ENCODE measurements at regions not wholly inside any gene's neighbourhood (a gene's known extent, or its start where the extent isn't known, plus 50 kb on each side); places are given as distances from the start of the nearest gene placed in this dataset.

DNA sequence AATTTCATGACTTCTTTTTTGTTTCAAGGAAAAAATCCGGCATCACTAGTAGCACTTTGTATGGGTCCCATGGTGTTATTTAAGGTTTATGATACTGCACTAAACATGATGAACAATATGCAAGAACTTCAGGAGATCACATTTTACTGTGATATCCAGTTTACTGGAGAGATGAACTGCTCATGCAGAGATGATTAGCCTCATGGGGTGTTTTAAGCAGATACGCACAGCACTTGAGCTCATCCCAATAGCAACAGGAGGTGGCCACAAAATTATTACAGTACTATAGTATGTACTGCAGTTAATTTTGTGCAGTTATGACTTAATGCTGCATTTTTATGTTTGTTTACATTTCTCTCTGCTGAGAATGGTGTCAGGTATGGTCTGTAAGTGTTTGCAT lies 303.7 kb upstream of the PCDH15 start:
- no peak for DNase-seq (ENCODE audit: low spot score in 2 of 2)
- Histone ChIP-seq H3K9me3 (no peaks in the 10 kb centered on the region), H3K4me3 (no peak overlapping the region), H3K27ac (no peak overlapping the region), H3K36me3 (no peaks in the 10 kb centered on the region), H3K4me1 (no peaks in the 10 kb centered on the region), H3K27me3 (no peaks in the 10 kb centered on the region)
- WGBS, 2 donors, result 76 to 80% methylated on average over 2 of the region's 2 CpGs
- TF ChIP-seq CTCF (IDR thresholded peaks at IDR 0.05) (no peak), POLR2A (IDR thresholded peaks at IDR 0.05) (no peak), EP300 (IDR thresholded peaks at IDR 0.05) (no peak)

DNA sequence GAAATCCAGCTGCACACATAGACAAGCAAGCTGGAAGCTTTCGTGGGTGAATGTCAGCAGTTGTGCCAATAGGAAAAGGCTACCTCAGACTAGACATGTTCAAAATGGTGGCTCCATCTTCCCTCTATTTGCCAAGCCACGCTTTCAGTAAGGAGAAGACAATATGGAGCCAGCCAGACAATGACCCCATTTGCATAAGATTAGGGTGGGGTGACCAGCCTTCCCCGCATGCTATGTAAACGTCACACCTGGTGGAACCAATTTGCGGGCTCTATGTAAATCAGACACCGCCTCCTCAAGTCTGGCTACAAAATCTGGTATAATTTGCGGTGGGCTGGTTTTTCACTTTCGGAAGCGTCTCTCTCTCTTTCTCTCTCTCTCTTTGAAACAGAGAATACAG lies 297.4 kb upstream of the PCDH15 start:
- no peak for DNase-seq (ENCODE audit: low spot score in 2 of 2)
- WGBS, 2 donors, result 91 to 92% methylated on average over 9 of the region's 9 CpGs
- H3K27me3 ChIP-seq, result no peaks in the 10 kb centered on the region
- H3K4me1 ChIP-seq, result no peaks in the 10 kb centered on the region
- H3K27ac ChIP-seq, result no peak overlapping the region
- no peak overlapping the region for H3K4me3 ChIP-seq
- H3K36me3 ChIP-seq, result no peaks in the 10 kb centered on the region
- no peaks in the 10 kb centered on the region for H3K9me3 ChIP-seq
- TF ChIP-seq POLR2A (IDR thresholded peaks at IDR 0.05) (no peak), CTCF (IDR thresholded peaks at IDR 0.05) (no peak), EP300 (IDR thresholded peaks at IDR 0.05) (no peak)

DNA sequence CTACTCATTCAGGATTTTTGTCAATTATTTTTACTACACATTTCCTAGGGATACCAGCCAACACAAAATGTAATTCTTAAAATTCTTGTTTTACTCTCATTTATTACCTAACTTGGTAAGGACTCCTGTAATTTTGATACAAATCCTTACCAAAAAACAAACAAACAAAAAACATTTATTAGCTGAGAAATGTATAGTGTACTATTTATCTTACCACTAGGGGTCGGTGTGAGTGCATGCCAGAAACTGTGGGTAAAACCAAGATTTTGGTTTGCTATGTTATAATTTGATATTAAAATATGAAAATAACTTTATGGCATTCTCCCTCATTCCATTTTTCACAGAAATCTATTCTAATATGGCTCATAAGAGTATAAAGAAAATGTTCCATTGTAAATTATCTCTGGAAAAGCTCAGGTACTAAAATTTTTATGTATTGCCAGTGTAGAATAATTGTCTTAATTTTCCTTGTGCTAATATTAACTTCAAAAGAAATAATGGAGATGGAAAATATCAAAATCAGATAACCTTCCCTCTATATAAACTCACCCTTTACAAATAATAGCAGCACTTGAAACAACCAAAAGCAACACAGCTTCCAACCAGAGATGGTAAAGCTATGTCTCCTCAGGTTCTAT lies 290.8 kb upstream of the PCDH15 start:
- Histone ChIP-seq H3K9me3 (no peaks in the 10 kb centered on the region), H3K4me3 (no peak overlapping the region), H3K27ac (no peak overlapping the region), H3K4me1 (no peaks in the 10 kb centered on the region), H3K36me3 (no peaks in the 10 kb centered on the region), H3K27me3 (no peaks in the 10 kb centered on the region)
- 0% methylated on average over 1 of the region's 1 CpG for WGBS, 2 donors
- DNase-seq (ENCODE audit: low spot score in 2 of 2), result no peak
- TF ChIP-seq CTCF (IDR thresholded peaks at IDR 0.05) (peak; percentile 40 to 70 (median 52)), EP300 (IDR thresholded peaks at IDR 0.05) (no peak), POLR2A (IDR thresholded peaks at IDR 0.05) (no peak)

GRCh38 chr10:55078121-55078520 lies 277.1 kb upstream of the PCDH15 start:
- no peak overlapping the region for H3K27ac ChIP-seq
- no peak overlapping the region for H3K4me3 ChIP-seq
- TF ChIP-seq CTCF (IDR thresholded peaks at IDR 0.05), result no peak
- TF ChIP-seq EP300 (IDR thresholded peaks at IDR 0.05), result no peak
- TF ChIP-seq POLR2A (IDR thresholded peaks at IDR 0.05), result no peak
- WGBS, 2 donors, result 76 to 79% methylated on average over 1 of the region's 1 CpG
- H3K27me3 ChIP-seq, result no peaks in the 10 kb centered on the region
- H3K9me3 ChIP-seq, result no peaks in the 10 kb centered on the region
- H3K4me1 ChIP-seq, result no peaks in the 10 kb centered on the region
- DNase-seq (ENCODE audit: low spot score in 2 of 2), result no peak
- no peaks in the 10 kb centered on the region for H3K36me3 ChIP-seq

DNA sequence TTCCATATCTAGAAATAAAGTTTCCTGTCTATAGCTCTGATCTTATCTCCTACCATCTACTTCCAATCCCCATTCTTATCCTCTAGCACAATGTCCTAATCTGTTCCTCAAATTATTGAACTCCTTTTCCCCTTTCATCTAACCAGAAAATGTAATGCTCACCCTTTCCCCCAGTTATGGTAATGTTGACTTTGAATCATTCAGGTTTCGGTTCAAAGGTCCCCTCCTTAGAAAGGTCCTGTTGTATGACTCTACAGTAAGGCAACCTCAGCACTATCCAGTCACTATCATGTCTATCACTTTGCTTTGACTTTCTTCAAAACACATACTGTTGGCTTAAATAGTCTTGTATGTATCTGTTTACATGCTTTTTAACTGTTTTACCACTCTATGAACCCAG lies 264.2 kb upstream of the PCDH15 start:
- H3K27ac ChIP-seq, result no peak overlapping the region

More for the DNA sequence above, 264.2 kb upstream of the PCDH15 start:
- H3K27me3 ChIP-seq, result no peaks in the 10 kb centered on the region
- H3K36me3 ChIP-seq, result no peaks in the 10 kb centered on the region
- H3K4me3 ChIP-seq, result no peak overlapping the region
- H3K9me3 ChIP-seq, result no peaks in the 10 kb centered on the region
- H3K4me1 ChIP-seq, result no peaks in the 10 kb centered on the region
- 84 to 90% methylated on average over 1 of the region's 1 CpG for WGBS, 2 donors
- no peak for TF ChIP-seq EP300 (IDR thresholded peaks at IDR 0.05)
- no peak for TF ChIP-seq CTCF (IDR thresholded peaks at IDR 0.05)
- no peak for TF ChIP-seq POLR2A (IDR thresholded peaks at IDR 0.05)
- no peak for DNase-seq (ENCODE audit: low spot score in 2 of 2)

All from tibial nerve (tissue), 4 donors.